ENCODE measurements at regions not wholly inside any gene's neighbourhood (a gene's known extent, or its start where the extent isn't known, plus 50 kb on each side); places are given as distances from the start of the nearest gene placed in this dataset.
"Not testable (repeated sequence)": the region's sequence is repeated elsewhere in the genome, so short reads cannot be mapped to it uniquely, and the experiment has no call there.

DNA sequence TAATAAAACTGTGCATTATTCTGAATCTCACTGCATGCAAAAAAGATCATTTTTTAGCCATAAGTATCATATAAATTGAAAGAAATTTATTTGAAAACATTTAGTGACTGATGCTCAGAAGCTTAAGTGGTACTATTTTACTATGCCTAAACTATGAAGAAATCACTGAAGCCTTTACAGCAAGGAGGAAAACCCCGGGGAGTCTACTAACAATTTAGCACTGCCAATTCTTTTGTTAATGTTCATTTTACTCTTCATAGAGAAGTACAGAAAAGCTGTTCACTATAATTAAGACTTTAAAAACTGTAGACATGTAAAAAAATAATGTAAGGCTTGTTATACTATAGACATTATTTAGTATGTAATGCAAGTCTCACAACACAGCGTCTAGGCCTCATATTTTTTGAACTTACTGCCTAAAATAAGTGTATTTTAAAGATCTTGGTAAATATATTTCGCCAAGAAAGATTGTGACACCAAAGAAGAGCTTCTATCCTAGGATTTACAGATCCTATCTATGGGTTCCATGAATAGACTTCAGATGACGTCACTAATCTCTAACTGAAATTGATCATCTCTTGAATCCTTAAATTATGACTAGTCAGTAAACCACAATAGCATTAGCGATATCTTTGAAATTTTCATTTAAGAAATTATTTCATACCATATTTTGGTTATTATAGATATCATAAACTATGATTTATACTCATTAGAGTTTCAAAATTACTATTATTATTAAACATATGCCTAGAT is 602.5 kb downstream of the TMA16 start:
- no peak for DNase-seq (ENCODE audit: low read depth)

DNA sequence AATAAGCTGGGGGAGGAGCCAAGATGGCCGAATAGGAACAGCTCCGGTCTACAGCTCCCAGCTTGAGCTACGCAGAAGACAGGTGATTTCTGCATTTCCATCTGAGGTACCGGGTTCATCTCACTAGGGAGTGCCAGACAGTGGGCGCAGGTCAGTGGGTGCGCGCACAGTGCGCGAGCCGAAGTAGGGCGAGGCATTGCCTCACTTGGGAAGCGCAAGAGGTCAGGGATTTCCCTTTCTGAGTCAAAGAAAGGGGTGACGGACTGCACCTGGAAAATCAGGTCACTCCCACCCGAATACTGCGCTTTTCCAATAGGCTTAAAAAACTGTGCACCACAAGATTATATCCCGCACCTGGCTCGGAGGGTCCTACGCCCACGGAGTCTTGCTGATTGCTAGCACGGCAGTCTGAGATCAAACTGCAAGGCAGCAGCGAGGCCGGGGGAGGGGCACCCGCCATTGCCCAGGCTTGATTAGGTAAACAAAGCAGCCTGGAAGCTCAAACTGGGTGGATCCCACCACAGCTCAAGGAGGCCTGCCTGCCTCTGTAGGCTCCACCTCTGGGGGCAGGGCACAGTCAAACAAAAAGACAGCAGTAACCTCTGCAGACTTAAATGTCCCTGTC is 606.4 kb downstream of the TMA16 start:
- DNase-seq (ENCODE audit: low read depth): not testable (repeated sequence)

DNA sequence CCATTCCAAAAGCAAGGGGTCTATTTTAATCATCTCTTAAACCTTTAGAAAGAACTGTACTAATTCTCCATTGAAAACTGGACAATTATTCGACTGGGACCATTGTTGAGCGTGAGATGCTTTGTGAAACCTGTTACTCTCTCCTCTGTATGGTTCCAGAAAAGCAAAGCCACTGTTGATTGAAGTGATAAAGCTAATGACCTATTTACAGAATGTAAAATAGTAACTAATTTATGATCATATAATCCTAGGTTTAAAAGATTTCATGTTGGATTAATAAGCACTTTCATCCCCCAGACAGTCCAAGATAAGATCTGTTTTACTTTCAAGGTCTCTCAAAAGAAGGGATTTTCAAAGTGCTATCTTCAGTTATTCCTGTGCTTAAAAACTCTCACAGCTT is 614.5 kb downstream of the TMA16 start:
- no peak for DNase-seq (ENCODE audit: low read depth)

DNA sequence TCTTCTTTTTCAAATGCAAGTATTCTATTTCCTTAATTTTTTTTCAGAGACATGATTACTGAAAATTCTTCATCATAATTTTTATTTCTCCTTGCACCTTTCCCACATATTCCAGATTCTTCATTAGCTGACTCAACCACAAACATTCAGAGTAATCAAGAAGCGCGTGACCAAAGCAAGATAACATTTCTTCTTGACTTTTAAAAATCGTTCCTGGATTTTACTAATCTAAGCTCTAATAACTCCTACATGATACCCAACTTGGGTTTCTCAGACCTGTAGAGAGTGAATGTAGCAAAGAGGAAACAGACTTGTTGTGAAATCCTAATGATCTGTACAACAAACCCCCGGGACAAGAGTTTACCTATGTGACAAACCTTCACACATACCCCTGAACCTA is 615.0 kb downstream of the TMA16 start:
- DNase-seq (ENCODE audit: low read depth): no peak

DNA sequence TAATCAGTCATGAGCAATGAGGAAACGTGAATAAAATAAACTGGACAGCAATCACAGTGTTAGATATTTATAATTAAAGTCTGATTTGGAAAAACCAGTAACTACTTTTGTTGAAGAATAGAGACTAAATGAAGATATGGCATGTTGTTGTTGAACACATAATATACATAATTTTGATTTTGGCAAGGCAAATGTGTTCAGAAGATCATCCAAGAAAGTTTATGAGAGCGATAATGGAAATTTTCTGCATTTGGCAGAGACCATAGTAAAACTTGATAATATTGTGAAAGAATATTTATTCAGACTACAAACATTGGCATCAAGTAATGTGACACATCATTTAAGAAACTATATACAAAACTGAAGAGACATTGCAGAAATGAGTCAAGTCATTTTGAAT is 620.7 kb downstream of the TMA16 start:
- DNase-seq (ENCODE audit: low read depth): no peak

DNA sequence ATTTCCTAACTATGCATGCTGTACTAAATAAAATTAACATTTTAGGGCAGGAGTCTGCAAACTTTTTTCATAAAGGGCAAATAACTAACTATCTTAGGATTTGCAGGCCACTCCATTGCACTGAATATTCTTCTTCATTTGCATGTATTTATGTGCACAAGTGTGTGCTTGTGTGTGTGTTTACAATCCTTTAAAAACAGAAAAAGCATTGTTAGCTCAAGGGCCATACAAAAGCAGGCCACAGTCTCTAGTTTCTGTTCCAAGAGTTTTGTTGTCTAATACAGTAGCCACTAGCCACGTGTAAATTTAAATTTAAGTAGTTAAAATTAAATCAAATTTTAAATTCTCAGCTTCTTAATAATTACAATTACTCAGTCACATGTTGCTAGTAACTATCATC is 621.8 kb downstream of the TMA16 start:
- no peak for DNase-seq (ENCODE audit: low read depth)

DNA sequence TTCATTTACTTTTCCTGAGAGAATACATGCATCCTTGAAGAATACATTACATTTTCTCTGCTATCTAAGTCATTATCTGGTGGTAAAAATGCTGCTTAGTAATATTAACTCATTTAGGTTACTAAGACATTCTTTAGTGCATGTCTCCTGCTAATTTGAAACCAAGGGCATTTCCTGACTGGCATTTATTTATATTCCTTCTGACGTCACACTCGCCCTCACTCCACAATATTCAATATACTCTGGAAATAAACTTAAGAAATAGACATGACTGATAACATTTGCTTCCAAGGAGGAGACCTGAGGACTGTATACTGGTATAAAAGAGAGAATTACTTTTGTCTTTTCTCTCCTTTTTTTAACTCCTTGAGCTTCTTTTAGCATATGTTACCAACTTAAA is 619.5 kb upstream of the SMIM31 start:
- no peak for DNase-seq (ENCODE audit: low read depth)

DNA sequence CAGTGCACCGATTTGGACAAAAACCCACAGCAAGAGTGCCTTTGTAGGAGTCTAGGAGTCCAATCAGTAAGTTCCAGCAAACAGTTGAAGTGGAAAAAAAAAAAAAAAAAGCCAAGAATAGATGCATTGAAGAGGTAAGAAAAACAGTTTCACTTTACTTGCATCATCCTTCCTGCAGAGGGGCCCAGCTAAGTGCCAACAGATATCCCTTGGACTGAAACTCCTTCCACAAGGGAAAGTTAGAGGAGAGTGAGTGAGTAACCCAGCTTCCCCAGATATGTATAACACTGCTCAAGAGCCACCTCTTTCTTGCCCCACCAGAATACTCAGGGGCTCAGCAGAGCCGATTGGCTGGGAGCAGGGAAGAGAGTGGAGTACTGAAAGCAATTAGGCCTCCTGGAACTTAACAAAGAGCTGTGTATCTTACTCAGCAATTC is 617.7 kb upstream of the SMIM31 start:
- no peak for DNase-seq (ENCODE audit: low read depth)

DNA sequence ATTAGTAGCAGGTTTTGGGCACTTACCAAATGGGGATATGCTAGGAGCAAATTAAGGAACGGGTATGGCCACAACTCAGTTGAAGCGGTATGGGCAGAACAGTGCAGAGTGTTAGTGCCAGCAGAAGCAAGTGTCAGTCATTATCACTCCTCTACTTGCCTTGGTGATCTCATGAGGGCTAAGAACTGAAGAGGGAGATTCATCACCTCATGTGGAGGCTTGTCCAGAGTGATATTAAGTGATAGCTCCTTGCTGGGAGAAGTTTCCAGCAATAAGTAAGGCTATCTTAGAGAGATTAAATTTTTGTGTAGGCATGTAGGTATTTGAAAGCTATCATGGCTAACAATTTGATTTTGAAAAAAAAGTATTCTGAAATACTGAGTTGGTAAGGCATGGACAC is 615.4 kb upstream of the SMIM31 start:
- no peak for DNase-seq (ENCODE audit: low read depth)

DNA sequence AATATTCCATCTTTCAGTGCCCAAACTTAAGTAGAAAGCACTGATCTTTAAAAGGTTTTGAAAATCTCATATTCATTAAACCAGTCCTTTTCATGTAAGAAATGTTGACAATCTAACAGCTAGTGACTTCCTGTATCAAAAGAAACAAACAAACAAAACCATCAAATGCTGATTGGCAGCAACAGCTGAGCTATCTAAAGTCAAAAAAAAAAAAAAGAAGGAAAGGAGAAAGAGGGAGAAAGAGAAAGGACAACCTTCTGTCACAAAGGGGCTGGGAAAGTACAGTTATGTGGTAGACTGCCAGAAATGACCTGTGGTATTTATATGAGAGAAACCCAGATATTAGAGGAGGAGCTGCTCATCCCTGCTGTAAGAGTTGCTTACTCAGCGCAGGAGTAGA is 614.6 kb upstream of the SMIM31 start:
- no peak for DNase-seq (ENCODE audit: low read depth)

DNA sequence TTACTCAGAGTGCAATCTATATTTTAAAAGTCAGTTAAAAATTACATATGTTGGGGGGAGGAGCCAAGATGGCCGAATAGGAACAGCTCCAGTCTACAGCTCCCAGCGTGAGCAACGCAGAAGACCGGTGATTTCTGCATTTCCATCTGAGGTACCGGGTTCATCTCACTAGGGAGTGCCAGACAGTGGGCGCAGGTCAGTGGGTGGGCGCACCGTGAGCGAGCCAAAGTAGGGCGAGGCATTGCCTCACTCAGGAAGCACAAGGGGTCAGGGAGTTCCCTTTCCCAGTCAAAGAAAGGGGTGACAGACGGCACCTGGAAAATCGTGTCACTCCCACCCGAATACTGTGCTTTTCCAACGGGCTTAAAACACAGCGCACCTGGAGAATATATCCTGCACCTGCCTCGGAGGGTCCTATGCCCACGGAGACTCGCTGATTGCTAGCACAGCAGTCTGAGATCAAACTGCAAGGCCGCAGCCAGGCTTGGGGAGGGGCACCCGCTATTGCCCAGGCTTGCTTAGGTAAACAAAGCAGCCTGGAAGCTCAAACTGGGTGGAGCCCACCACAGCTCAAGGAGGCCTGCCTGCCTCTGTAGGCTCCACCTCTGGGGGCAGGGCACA is 612.1 kb upstream of the SMIM31 start:
- not testable (repeated sequence) for DNase-seq (ENCODE audit: low read depth)

DNA sequence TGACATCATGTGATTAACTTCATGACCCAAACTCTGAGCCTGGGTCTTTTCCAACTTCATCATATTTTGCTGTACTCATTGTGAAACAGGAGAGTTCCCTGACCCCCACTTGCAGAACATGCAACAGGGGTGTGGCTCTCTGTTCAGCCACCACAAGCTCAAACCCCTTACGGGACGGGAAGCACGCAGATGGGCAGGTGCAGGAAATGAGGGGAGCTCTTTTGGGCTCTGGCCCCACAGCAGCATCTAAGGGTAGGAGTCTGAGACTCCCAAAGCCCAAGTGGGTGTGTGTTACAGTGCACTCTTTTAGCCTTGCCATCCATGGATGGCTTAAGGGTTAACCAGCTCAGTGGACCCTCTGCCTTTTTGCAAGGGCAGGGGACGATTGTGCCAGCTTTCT is 599.5 kb upstream of the SMIM31 start:
- no peak for DNase-seq (ENCODE audit: low read depth)

DNA sequence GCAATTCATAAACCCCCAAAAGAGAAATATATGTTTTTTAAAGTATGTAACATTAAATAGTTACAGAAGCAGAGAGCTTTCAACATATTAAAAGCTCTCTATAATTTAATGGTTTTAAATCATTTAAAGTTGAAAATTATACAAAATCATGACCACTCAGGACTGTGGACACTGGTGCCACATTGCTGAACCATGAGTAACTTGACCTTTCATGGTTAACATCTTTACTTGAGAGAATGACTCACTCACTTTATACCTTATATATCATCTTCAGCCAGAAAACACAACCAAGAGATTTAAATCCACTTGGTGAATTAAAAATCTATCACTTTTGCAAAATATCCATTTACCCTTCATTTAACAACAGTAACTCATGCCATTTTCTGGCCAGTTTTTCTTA is 584.3 kb upstream of the SMIM31 start:
- DNase-seq (ENCODE audit: low read depth): no peak

DNA sequence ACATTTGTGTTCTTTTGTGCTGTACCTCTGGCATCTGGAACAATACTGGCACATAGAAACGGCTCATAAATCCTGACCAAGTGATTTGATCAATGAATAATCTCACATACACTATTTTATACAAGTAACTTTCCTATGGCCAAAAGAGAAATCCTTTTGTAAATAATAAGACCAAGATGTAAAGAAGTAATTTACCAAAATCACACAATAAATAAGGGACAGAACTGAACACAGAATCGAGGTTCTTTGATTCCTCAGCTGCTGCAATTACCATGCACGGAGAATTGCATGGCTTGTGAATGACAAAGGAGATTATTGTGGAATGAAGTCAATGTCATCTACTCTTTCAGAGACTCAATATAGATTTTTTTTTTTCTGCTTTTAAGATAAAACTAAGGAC is 576.8 kb upstream of the SMIM31 start:
- DNase-seq (ENCODE audit: low read depth): no peak

DNA sequence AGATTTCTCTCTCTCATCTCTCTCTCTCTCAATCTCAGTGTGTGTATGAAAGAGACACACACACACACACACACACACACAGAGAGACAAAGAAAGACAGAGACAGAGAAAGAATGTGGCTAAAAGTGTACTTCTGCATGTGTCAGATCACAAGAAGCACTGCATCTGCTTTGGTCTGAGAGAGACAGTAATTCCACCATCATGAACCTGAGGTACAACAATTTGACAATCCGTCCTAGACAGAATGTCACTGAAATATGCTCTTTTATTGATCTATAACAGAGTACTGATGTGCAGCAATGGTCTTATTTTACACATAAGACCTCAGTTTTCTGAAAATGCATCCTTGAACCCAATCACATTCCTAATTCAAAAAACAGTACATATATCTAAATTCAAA is 576.2 kb upstream of the SMIM31 start:
- DNase-seq (ENCODE audit: low read depth): no peak

DNA sequence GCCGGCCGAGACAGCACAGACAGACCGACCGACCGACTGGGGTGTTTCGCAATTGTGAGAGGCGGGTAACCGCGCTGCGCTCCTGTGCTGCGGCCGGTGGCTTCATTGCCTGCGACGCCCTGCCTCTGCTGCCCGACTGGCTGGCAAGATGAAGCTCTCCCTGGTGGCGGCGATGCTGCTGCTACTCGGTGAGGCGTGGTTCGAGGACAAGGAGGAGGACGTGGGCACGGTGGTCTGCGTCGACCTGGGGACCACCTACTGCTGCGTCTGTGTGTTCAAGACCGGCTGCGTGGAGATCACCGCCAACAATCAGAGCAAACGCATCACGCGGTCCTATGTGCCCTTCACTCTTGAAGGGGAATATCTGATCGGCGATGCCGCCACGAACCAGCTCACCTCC is 565.7 kb upstream of the SMIM31 start:
- DNase-seq (ENCODE audit: low read depth): no peak

DNA sequence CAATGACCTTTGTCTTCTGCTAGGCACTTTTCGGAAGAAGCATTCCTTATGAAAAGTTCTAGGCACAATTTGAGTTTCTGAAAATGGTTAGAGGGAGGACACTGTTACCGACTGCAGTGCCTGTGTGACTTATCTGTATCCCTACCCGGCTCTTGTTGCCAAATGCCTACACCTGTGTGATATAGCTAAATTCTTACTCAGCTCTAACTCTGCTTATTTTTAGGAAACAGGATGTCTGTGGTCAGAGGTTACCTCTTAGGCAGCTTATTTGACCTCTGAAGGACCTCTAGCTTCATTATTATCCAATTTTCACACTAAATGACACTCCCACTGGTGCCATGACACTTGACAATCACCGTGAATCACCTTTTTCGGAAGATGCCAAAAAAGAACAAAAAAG is 561.1 kb upstream of the SMIM31 start:
- no peak for DNase-seq (ENCODE audit: low read depth)

DNA sequence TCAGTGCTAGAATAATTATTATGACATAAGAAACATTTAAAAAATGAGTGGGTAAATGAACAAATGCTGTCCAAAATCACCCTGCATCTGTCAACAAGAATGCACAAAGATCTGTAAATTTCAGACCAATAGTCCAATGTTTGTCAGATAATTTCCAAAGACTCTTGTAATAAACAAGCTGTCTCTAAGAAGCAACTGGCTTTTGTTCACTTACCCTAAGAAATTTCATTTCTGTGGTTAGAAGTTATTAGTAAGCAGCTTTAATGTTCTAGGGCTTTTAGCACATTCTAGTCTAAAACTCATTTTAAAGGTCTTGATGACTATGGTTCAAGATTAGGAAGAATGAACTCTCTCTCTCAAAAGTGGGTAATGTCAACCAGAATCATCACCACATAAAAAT is 560.3 kb upstream of the SMIM31 start:
- no peak for DNase-seq (ENCODE audit: low read depth)

DNA sequence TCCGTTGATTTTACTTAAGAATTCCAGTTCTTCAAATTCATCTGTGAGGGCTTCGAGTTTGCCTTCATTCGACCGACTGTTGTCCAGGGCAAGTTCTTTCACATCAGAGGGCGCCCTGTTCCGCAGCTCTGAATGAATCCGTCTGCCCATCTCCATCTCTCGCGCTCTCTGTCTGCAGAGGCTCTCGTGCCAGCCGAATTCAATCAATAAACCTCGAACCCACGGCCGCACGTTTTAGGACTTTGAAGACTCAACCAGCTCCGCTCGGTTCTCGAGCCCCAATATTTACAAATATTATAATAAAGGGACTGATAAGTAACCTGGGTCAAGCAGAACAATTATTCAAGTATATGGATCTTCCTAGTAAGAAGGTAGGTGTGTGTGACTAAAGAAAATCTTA is 556.4 kb upstream of the SMIM31 start:
- no peak for DNase-seq (ENCODE audit: low read depth)

DNA sequence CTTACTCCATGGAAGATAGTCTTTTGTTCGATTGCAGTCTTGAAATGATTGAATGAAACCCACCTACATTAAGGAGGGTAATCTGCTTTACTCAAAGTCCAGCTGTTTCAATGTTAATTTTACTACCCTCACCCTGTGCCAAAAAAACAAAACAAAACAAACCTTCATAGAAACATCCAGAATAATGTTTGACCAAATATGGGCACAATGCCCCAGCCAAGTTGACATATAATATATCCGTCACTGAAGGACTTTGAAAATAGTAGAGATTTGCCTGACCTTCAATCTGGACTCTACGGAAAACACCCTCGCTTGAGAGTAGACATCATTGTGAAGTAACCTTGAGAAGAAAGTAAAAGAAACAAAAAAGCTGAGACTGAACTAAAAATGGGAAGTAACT is 550.5 kb upstream of the SMIM31 start:
- DNase-seq (ENCODE audit: low read depth): no peak

DNA sequence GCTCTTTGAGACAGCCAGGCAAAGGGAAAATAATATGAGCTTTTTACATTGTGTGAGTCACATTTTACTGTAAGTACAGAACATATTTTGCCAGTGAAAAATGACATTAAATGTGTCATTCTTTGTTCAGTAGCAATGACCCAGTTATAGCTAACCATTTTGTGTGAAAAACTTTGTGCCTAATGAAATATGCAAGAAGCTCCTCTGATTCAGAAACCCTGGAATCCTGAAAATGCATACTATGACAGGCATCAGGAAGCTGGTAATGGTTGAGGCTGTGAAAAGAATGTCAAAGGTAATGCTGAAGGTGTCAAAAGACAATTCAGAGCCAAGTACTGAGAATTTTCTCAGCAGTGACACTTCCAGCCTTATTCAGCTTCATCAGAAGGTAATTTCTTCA is 549.5 kb upstream of the SMIM31 start:
- no peak for DNase-seq (ENCODE audit: low read depth)

DNA sequence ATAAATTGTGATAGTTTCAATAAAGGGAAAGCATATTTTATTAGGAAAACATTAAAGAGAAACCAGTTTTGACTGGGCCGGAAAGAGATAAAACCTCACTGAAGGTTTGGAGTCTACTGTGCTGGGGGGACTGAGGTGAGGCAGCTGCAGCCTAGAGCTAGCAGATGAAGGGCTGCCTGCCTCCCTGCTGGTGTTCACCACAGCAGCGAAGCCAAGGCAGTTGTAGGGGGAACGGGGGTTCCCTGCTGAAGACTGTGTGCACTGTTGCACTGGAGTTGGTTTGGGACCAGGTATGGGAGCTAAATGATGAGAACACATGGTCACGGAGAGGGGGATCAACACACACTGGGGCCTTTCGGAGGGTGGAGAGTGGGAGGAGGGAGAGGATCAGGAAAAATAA is 546.5 kb upstream of the SMIM31 start:
- DNase-seq (ENCODE audit: low read depth): no peak

DNA sequence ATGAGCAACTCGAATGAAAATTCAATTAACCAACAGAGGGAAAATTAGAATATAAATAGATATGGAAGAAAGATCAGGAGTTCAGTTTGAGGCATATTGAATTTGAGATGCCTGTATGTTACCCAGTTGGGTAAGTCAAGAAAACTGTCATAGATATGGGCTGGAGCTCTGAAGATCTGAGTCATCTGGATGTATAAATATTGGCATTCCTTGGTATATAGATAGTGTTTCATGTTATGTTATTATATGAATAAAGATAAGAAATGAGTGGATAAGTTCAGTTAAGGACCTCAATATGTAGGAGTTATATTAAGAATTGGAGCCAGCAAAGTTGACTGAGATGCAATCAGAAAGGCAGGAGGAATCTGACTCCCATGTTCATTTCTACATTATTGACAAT is 543.6 kb upstream of the SMIM31 start:
- DNase-seq (ENCODE audit: low read depth): no peak

DNA sequence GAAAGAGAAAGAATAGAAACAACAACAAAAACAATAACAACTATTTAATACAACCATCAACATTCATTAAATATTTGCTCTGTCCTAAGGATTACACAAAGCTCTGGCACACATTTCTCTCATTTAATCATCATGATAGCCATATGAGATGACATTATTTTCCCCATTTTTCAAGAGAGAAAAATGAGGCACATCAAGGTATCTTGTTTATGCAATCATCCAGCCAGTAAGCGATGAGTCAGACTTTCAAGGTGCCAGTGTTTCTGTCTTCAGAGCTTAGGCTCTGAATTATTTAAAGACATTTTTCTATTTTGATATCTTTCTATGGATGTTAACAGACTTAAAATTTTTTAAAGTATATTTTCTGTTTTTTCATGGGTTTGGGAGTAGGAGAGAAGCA is 541.8 kb upstream of the SMIM31 start:
- no peak for DNase-seq (ENCODE audit: low read depth)
